ENCODE measurements at regions not wholly inside any gene's neighbourhood (a gene's known extent, or its start where the extent isn't known, plus 50 kb on each side); places are given as distances from the start of the nearest gene placed in this dataset.

- no peaks in the 10 kb centered on the region for H3K9me3 ChIP-seq (ENCODE audit: low read depth)
- H3K36me3 ChIP-seq = no peaks in the 10 kb centered on the region
- H3K27me3 ChIP-seq = no peaks in the 10 kb centered on the region
- no peak for TF ChIP-seq CTCF (IDR thresholded peaks at IDR 0.05; ENCODE audit: low read depth, low read length)
- DNase-seq (ENCODE audit: low read depth in 1 of 2, low spot score in 1 of 2) = no peak
- no peak overlapping the region for H3K4me3 ChIP-seq
- H3K4me1 ChIP-seq (ENCODE audit: low read depth) = peaks cover 37% of the 10 kb centered on the region
- H3K27ac ChIP-seq = no peak overlapping the region
Observed at GRCh38 chr17:27965224-27965623, 72.1 kb upstream of the LYRM9 start.

- no peak for TF ChIP-seq CTCF (IDR thresholded peaks at IDR 0.05; ENCODE audit: low read depth, low read length)
- peak overlapping the region; percentile 31 for H3K27ac ChIP-seq
- no peak overlapping the region for H3K4me3 ChIP-seq
- DNase-seq (ENCODE audit: low read depth in 1 of 2, low spot score in 1 of 2) = peak in 1 of 2 donors; percentile 83
- H3K9me3 ChIP-seq (ENCODE audit: low read depth) = no peaks in the 10 kb centered on the region
- H3K36me3 ChIP-seq = no peaks in the 10 kb centered on the region
- H3K4me1 ChIP-seq (ENCODE audit: low read depth) = peaks cover 31% of the 10 kb centered on the region
- H3K27me3 ChIP-seq = no peaks in the 10 kb centered on the region
Observed at GRCh38 chr17:27968206-27968732, 74.2 kb upstream of the NLK start.

GRCh38 chr17:27970587-27970986 lies 71.9 kb upstream of the NLK start:
- DNase-seq (ENCODE audit: low read depth in 1 of 2, low spot score in 1 of 2) = no peak
- no peak overlapping the region for H3K27ac ChIP-seq
- H3K9me3 ChIP-seq (ENCODE audit: low read depth) = no peaks in the 10 kb centered on the region
- H3K4me1 ChIP-seq (ENCODE audit: low read depth) = peaks cover 17% of the 10 kb centered on the region
- no peak for TF ChIP-seq CTCF (IDR thresholded peaks at IDR 0.05; ENCODE audit: low read depth, low read length)
- no peak overlapping the region for H3K4me3 ChIP-seq
- H3K36me3 ChIP-seq = no peaks in the 10 kb centered on the region
- no peaks in the 10 kb centered on the region for H3K27me3 ChIP-seq

- Histone ChIP-seq H3K27ac (no peak overlapping the region), H3K36me3 (no peaks in the 10 kb centered on the region), H3K4me1 (ENCODE audit: low read depth) (peaks cover 13% of the 10 kb centered on the region), H3K9me3 (ENCODE audit: low read depth) (no peaks in the 10 kb centered on the region), H3K27me3 (no peaks in the 10 kb centered on the region), H3K4me3 (no peak overlapping the region)
- no peak for TF ChIP-seq CTCF (IDR thresholded peaks at IDR 0.05; ENCODE audit: low read depth, low read length)
- DNase-seq (ENCODE audit: low read depth in 1 of 2, low spot score in 1 of 2) = no peak
Observed at GRCh38 chr17:27973258-27974044, 69.0 kb upstream of the NLK start.

- no peak for DNase-seq (ENCODE audit: low read depth in 1 of 2, low spot score in 1 of 2)
- no peak overlapping the region for H3K27ac ChIP-seq
- H3K4me1 ChIP-seq (ENCODE audit: low read depth) = peaks cover 8% of the 10 kb centered on the region
- H3K36me3 ChIP-seq = no peaks in the 10 kb centered on the region
- no peaks in the 10 kb centered on the region for H3K27me3 ChIP-seq
- TF ChIP-seq CTCF (IDR thresholded peaks at IDR 0.05; ENCODE audit: low read depth, low read length) = no peak
- H3K9me3 ChIP-seq (ENCODE audit: low read depth) = no peaks in the 10 kb centered on the region
- H3K4me3 ChIP-seq = no peak overlapping the region
Observed at GRCh38 chr17:27974045-27974436, 68.4 kb upstream of the NLK start.
